ENCODE measurements at regions not wholly inside any gene's neighbourhood (a gene's known extent, or its start where the extent isn't known, plus 50 kb on each side); places are given as distances from the start of the nearest gene placed in this dataset.

- CTCF ChIA-PET = no interaction called here
- H2AK5ac ChIP-seq (ENCODE audit: low read depth, low read length) = no peak overlapping the region
Measured at GRCh38 chr2:156800781-156801361, 364.7 kb downstream of the GPD2 start.

More at GRCh38 chr2:156800781-156801361, 364.7 kb downstream of the GPD2 start:
- no peaks in the 10 kb centered on the region for H3K9me1 ChIP-seq (ENCODE audit: insufficient read depth, low read length)
- H3K4ac ChIP-seq (ENCODE audit: low read depth, low read length) = no peak overlapping the region
- no peaks in the 10 kb centered on the region for H3K27me3 ChIP-seq (ENCODE audit: control insufficient read depth, insufficient read depth, low read length)
- TF ChIP-seq RFX5 (IDR thresholded peaks at IDR 0.05; ENCODE audit: low read depth, low read length) (no peak), SMC3 (IDR thresholded peaks at IDR 0.05; ENCODE audit: low read depth, low read length) (no peak), MAFK (IDR thresholded peaks at IDR 0.05; ENCODE audit: low read depth, low read length) (no peak), RAD21 (IDR thresholded peaks at IDR 0.05; ENCODE audit: low read length) (no peak), NFE2L2 (IDR thresholded peaks at IDR 0.05; ENCODE audit: low read depth, low read length) (no peak), MAZ (IDR thresholded peaks at IDR 0.05; ENCODE audit: borderline replicate concordance, low read depth, low read length) (no peak), CTCF (conservative IDR thresholded peaks at IDR 0.05; ENCODE audit: low read depth, low read length) (no peak), POLR2A (IDR thresholded peaks at IDR 0.05; ENCODE audit: low read depth, low read length) (no peak)
- DNase-seq = no peak
- H2AK9ac ChIP-seq (replicated peaks; ENCODE audit: low read depth, low read length, poor library complexity) = no peak overlapping the region
- no peak overlapping the region for H2AFZ ChIP-seq (replicated peaks; ENCODE audit: low read length, poor library complexity)
- H3K9me3 ChIP-seq (ENCODE audit: control insufficient read depth, insufficient read depth, low read length) = no peaks in the 10 kb centered on the region
- no peaks in the 10 kb centered on the region for H3K4me1 ChIP-seq (ENCODE audit: control insufficient read depth, insufficient read depth, low read length)
- no peak overlapping the region for H3K56ac ChIP-seq (ENCODE audit: extremely low read depth, insufficient read depth, low read length)
- H4K20me1 ChIP-seq (ENCODE audit: insufficient read depth, low read length) = no peaks in the 10 kb centered on the region
- H4K91ac ChIP-seq (ENCODE audit: insufficient read depth, low read depth, low read length) = no peak overlapping the region
- H3K36me3 ChIP-seq (ENCODE audit: control insufficient read depth, insufficient read depth, low read length) = no peaks in the 10 kb centered on the region
- H3K14ac ChIP-seq (replicated peaks; ENCODE audit: low read depth, low read length) = no peak overlapping the region
- dilution Hi-C loops (cut with HindIII; ENCODE audit: low sequenced_read_pairs, unreplicated experiment) = no loop called here
- no peak overlapping the region for H4K5ac ChIP-seq (ENCODE audit: low read depth, low read length)
- in situ Hi-C loops (cut with MboI; ENCODE audit: low sequenced_read_pairs) = no loop called here
- H3K27ac ChIP-seq (ENCODE audit: insufficient read depth, low read length) = no peak overlapping the region
- H4K8ac ChIP-seq (ENCODE audit: low read depth in 2 of 2, low read length in 2 of 2) = no peak overlapping the region
- ATAC-seq (ENCODE audit: low read depth) = no peak
- H3K18ac ChIP-seq (ENCODE audit: low read depth, low read length) = no peak overlapping the region
- H3K23ac ChIP-seq (ENCODE audit: low read depth, low read length) = no peak overlapping the region
- H3K4me3 ChIP-seq (ENCODE audit: insufficient read depth, low read depth, low read length) = no peak overlapping the region
- no peak overlapping the region for H3K4me2 ChIP-seq (ENCODE audit: low read depth, low read length)
- POLR2A ChIA-PET (ENCODE audit: unreplicated experiment) = interaction anchor here (0.7 kb wide), 1 partner anchor 92 kb away, joined by 4 read pairs; no protein-coding TSS in a partner anchor
- H3K9ac ChIP-seq (ENCODE audit: low read depth, low read length) = no peak overlapping the region
- no peaks in the 10 kb centered on the region for H3K79me1 ChIP-seq (ENCODE audit: low read depth in 1 of 2, low read length in 2 of 2)
- no CpG with 5 or more reads among the region's 8 CpGs for WGBS, 2 experiments (ENCODE audit: extremely low coverage in 2 of 2, insufficient read length in 1 of 2)
- intact Hi-C loops (cut with micrococcal nuclease) = loop anchor here (10.0 kb wide), 1 partner anchor 576 kb away; no protein-coding TSS in a partner anchor
- no peak overlapping the region for H2BK120ac ChIP-seq (ENCODE audit: low read depth, low read length)
- no peak overlapping the region for H2BK5ac ChIP-seq (ENCODE audit: low read depth, low read length, poor library complexity, severe bottlenecking)
- H2BK20ac ChIP-seq (ENCODE audit: low read depth, low read length) = no peak overlapping the region
- BruUV-seq (replicated peaks) = no TSS peak
- no peak overlapping the region for H2BK15ac ChIP-seq (ENCODE audit: low read depth, low read length)

Data from IMR-90 (cell line).